H1 (cell line): ENCODE measurements at regions not wholly inside any gene's neighbourhood (a gene's known extent, or its start where the extent isn't known, plus 50 kb on each side); places are given as distances from the start of the nearest gene placed in this dataset.
A peak's percentile ranks its signal among the peaks of the same experiment; 100 is the strongest.

Source experiments
- CREB1 ChIP-seq: IDR thresholded peaks from 2 replicates; pipeline ENCODE4 v1.6.1; 2012; ENCODE audit warnings: inconsistent platforms
- CTCF ChIP-seq, 3 experiments: IDR thresholded peaks; 1 replicate in 2 of 3; 2 replicates in 1 of 3; pipeline versions ENCODE4 v1.5.1 to v1.6.1; 2011; ENCODE audit warnings: low read length in 3 of 3, mild to moderate bottlenecking in 3 of 3, inconsistent platforms in 2 of 3, low read depth in 1 of 3, moderate library complexity in 1 of 3; ENCODE audit not compliant: insufficient read depth in 1 of 3; ENCODE audit errors: control extremely low read depth in 1 of 3
- EGR1 ChIP-seq: IDR thresholded peaks from 2 replicates; pipeline ENCODE4 v1.6.1; 2011; ENCODE audit warnings: low read depth, low read length, borderline replicate concordance
- GABPA ChIP-seq: IDR thresholded peaks from 2 replicates; pipeline ENCODE4 v1.6.1; 2011; ENCODE audit warnings: mild to moderate bottlenecking, low read length, moderate library complexity, borderline replicate concordance; ENCODE audit not compliant: insufficient read depth
- MAFK ChIP-seq: IDR thresholded peaks from 2 replicates; pipeline ENCODE4 v1.6.1; 2012; ENCODE audit warnings: low read depth, mild to moderate bottlenecking, improper control_type of control experiment, low read length
- POLR2A ChIP-seq, 2 experiments: IDR thresholded peaks; 1 replicate in 1 of 2; 2 replicates in 1 of 2; pipeline ENCODE4 v1.6.1; 2011; ENCODE audit warnings: low read depth in 2 of 2, low read length in 2 of 2, mild to moderate bottlenecking in 2 of 2; ENCODE audit errors: control extremely low read depth in 1 of 2
- POLR2AphosphoS5 ChIP-seq: IDR thresholded peaks from 2 replicates; pipeline ENCODE4 v1.6.1; 2011; ENCODE audit warnings: low read depth, low read length
- POU5F1 ChIP-seq: IDR thresholded peaks from 2 replicates; pipeline ENCODE4 v1.6.1; 2011; ENCODE audit warnings: low read depth, mild to moderate bottlenecking, low read length, moderate library complexity
- SRF ChIP-seq: IDR thresholded peaks from 2 replicates; pipeline ENCODE4 v1.6.1; 2011; ENCODE audit warnings: mild to moderate bottlenecking, low read depth, low read length, moderate library complexity

- TF ChIP-seq POLR2AphosphoS5 (no peak), POLR2A (IDR thresholded peaks at IDR 0.05; ENCODE audit: control extremely low read depth in 1 of 2, low read depth in 2 of 2, low read length in 2 of 2) (no peak), CTCF (IDR thresholded peaks at IDR 0.05; ENCODE audit: control extremely low read depth in 1 of 3, insufficient read depth in 1 of 3, low read depth in 1 of 3, low read length in 3 of 3) (peak in 2 of 3 experiments; percentile 40 to 62; a peak in 3 of 4 replicates), POU5F1 (no peak), EGR1 (no peak), GABPA (no peak), MAFK (no peak), CREB1 (no peak), SRF (no peak)
Measured at GRCh38 chr4:176964116-176964691, 171.5 kb upstream of the VEGFC start.
